ENCODE measurements at regions not wholly inside any gene's neighbourhood (a gene's known extent, or its start where the extent isn't known, plus 50 kb on each side); places are given as distances from the start of the nearest gene placed in this dataset.

GRCh38 chr6:19052219-19052618 is 665.1 kb downstream of the RNF144B start:
- intact Hi-C loops (cut with DNase I): no loop called here
- no peak for DNase-seq (ENCODE audit: low spot score)

- DNase-seq (ENCODE audit: low spot score): no peak
- intact Hi-C loops (cut with DNase I): no loop called here
Observed at GRCh38 chr6:19059102-19059501, 672.0 kb downstream of the RNF144B start.

DNA sequence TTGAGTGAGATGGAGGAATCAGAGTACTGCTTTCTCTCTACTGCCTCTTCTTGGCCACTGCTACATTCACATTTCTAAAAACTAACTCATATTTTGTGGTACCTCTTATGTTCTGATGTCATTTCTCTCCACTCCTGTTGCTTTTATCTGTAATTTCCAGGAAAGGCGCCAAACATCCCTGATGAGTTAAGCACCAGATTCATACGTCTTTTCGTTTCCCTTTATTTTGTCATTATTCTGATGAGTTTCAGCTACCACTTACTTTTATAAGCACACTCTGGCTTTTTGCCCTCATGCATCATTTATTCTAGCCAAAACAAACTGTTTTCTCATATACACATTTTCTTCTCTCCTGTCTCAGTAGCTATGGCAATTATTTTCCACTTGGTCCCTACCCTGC is 680.0 kb downstream of the RNF144B start:
- intact Hi-C loops (cut with DNase I): no loop called here
- DNase-seq (ENCODE audit: low spot score): no peak

GRCh38 chr6:19070520-19070919 is 683.4 kb downstream of the RNF144B start:
- no peak for DNase-seq (ENCODE audit: low spot score)
- intact Hi-C loops (cut with DNase I): no loop called here

- no peak for DNase-seq (ENCODE audit: low spot score)
- intact Hi-C loops (cut with DNase I): no loop called here
Observed at GRCh38 chr6:19083801-19084200, 696.7 kb downstream of the RNF144B start.

GRCh38 chr6:19086480-19086879 is 699.3 kb downstream of the RNF144B start:
- intact Hi-C loops (cut with DNase I): no loop called here
- no peak for DNase-seq (ENCODE audit: low spot score)

GRCh38 chr6:19087296-19087695 is 700.1 kb downstream of the RNF144B start:
- intact Hi-C loops (cut with DNase I): no loop called here
- no peak for DNase-seq (ENCODE audit: low spot score)

GRCh38 chr6:19087897-19088296 is 700.7 kb downstream of the RNF144B start:
- intact Hi-C loops (cut with DNase I): no loop called here
- no peak for DNase-seq (ENCODE audit: low spot score)

DNA sequence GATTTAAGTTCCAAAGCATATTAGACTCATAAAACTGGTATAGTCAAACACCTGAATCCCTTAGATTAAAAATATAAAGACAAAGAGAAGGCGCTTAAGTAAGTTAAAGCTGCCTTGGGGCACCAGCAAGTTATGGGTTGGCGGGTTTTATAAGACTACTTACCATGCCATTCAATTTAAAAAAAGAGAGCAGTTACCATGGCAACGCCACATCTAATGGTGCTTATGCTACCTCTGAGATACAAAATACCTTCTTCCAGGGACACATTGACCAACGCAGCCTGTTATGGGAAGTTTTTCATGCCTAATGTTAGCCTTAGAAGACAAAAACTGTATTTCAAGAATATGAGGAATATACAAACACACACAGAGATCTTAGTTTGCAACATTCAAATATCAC is 713.6 kb downstream of the RNF144B start:
- DNase-seq (ENCODE audit: low spot score): no peak
- intact Hi-C loops (cut with DNase I): no loop called here

DNA sequence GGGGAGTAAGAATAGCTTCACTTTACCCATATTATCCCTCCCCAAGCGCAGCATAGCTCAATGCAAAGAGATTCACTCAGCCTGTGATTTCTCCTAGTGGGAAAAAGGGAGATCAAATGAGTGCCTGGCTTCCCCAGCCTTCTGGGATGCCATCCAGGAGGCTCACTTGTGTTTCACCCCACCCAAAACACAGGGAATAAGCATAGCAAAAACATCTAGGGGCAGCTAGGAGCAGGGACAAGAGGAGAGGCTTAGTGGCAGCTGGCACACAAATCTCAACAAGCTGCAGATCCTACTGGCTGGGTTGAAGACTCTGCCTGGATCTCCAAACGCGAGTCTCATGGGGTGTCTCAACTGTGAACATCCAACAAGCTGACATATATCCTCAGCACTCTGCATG is 715.8 kb downstream of the RNF144B start:
- intact Hi-C loops (cut with DNase I): no loop called here
- no peak for DNase-seq (ENCODE audit: low spot score)

DNA sequence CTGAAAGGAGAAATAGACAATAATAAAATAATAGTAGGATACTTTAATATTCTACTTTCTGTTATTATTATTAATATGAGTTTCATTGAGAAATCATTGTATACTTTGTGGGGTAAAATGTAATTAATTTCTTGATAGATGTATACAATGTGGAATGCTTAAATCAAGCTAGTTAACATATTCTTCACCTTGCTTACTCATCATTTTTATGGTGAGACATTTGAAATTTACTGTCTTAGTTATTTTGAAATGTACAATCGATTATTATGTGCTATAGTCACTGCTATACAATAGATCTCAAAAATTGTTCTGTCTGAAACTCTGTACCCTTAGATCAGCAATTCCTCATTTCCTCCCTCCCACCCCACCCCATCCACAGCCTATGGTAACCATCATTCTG is 720.3 kb downstream of the RNF144B start:
- intact Hi-C loops (cut with DNase I): no loop called here

GRCh38 chr6:19121521-19121920 is 715.6 kb upstream of the ID4 start:
- intact Hi-C loops (cut with DNase I): no loop called here
- DNase-seq (ENCODE audit: low spot score): no peak

More for the DNA sequence above, 720.3 kb downstream of the RNF144B start:
- no peak for DNase-seq (ENCODE audit: low spot score)

DNA sequence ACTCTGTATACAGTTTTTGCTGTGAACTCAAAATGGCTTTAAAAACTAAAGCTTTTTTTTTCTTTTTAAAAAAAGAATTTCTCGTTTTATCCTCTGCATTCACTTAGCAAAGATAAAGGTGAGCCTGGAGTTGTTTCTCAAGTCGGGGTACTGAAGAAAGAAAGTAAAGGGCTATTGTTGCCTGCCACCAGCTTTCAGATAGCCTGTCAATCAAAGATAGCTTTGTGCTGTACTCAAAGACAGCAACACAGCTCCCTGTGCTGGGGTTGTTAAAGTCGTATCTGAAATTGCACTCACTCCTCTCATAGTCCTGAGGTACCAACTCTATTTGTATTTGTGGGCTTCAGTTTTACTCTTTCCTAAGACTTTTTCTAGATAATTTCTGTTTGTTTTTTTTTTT is 710.1 kb upstream of the ID4 start:
- DNase-seq (ENCODE audit: low spot score): no peak
- intact Hi-C loops (cut with DNase I): no loop called here

DNA sequence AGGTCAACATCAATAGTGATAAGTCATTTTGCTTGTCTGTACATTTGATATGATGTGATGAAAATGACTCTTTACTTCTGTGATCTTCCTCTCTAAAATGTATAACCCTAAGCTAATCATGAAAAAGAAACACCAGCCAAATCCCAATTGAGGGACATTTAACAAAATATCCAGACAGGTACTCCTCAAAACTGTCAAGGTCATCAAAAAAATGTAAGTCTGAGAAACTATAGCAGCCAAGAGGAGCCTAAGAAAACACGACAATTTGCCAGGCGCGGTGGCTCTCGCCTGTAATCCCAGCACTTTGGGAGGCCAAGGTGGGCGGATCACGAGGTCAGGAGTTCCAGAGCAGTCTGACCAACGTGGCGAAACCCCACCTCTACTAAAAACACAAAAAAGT is 708.5 kb upstream of the ID4 start:
- no peak for DNase-seq (ENCODE audit: low spot score)
- intact Hi-C loops (cut with DNase I): no loop called here

GRCh38 chr6:19135706-19136105 is 701.5 kb upstream of the ID4 start:
- intact Hi-C loops (cut with DNase I): no loop called here
- DNase-seq (ENCODE audit: low spot score): no peak

DNA sequence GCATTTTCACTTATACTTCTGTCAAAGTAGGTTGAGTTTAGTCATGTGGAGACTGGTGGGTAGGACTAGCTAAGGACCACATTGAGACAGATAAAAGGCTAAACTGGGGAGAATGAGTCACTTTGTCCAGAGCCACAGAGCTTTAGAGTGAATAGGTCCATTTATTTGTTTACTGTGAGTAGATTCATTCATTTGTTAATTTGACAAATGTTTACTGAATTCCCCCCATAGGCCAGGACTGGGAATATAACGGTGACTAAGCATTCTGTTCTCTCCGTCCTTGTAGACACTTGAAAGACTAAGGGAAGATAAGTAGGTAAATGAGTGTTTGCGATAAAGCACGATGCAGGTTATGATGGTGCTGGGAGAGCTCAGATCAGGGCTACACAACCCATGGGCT is 699.7 kb upstream of the ID4 start:
- intact Hi-C loops (cut with DNase I): no loop called here
- DNase-seq (ENCODE audit: low spot score): no peak

- DNase-seq (ENCODE audit: low spot score): no peak
- intact Hi-C loops (cut with DNase I): no loop called here
Observed at GRCh38 chr6:19142275-19142674, 694.9 kb upstream of the ID4 start.

- intact Hi-C loops (cut with DNase I): no loop called here
- DNase-seq (ENCODE audit: low spot score): no peak
Observed at GRCh38 chr6:19150307-19150706, 686.9 kb upstream of the ID4 start.

- DNase-seq (ENCODE audit: low spot score): peak; percentile 62
- intact Hi-C loops (cut with DNase I): no loop called here
Observed at GRCh38 chr6:19153270-19153980, 683.7 kb upstream of the ID4 start.

DNA sequence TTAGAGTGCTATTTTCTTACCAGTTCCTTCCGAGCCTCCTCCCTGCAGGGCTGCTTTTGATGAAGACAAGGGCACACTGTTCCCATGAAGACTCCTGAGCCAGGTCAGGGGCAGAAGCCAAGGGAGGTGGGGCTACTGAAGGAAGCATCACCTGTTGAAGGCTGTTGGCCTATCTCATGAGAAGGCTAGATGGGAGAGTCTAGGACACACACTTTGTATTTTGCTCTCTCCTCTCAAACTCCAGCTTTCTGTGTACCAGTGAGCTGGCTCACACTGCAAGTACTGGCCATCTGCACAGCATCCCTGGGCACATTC is 683.2 kb upstream of the ID4 start:
- intact Hi-C loops (cut with DNase I): no loop called here
- no peak for DNase-seq (ENCODE audit: low spot score)

DNA sequence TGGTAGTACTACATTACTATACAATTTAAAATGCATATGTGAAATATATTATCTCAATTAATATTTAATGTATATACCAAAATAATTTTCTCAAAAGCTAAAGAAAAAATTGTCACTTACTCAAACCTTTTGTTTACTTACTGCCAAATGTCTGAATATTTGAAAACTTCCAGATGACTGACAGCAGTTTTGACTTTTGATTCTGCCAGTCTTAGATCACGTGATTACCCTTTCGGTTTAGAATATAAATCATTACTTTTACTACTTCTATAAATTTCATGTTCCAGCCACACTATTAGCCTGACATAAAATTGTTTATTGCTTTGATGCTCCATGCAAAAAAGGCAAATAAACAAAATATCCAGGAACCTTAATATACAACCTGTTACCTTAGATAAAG is 680.7 kb upstream of the ID4 start:
- DNase-seq (ENCODE audit: low spot score): no peak
- intact Hi-C loops (cut with DNase I): no loop called here

GRCh38 chr6:19157486-19157885 is 679.7 kb upstream of the ID4 start:
- intact Hi-C loops (cut with DNase I): no loop called here
- DNase-seq (ENCODE audit: low spot score): no peak

Data from posterior vena cava (tissue), 2 donors.